GM21390 (cell line): ENCODE measurements at regions not wholly inside any gene's neighbourhood (a gene's known extent, or its start where the extent isn't known, plus 50 kb on each side); places are given as distances from the start of the nearest gene placed in this dataset.

Source experiments
- ATAC-seq: cut with Tn5 transposase; IDR thresholded peaks from one replicate; pipeline ENCODE4 v1.9.1; 2021; ENCODE audit not compliant: unreplicated experiment

DNA sequence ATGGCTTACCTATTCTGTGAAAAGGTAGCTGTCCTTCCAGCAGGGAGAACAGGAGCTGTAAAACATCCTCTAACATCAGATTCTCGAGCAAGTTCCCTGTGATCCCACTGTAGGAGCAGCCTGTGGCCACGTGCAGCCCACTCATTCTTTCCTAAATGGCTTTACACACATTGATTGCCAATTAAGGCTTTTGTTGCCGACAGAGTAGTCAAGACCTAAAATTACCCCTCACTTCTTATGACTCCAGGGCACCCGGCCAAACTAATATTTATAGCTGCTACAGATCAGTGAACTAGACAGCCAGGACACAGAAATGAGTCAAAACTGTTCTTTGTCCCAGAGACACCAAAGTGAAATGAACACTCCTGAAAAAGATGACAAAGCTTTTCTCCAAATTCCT is 832.1 kb downstream of the SORCS3 start:
- no peak for ATAC-seq

- ATAC-seq: no peak
These were observed 827.7 kb downstream of the SORCS3 start for GRCh38 chr10:105468759-105469158.

GRCh38 chr10:105466521-105466920 is 825.4 kb downstream of the SORCS3 start:
- ATAC-seq: no peak

- no peak for ATAC-seq
These were observed 793.9 kb downstream of the SORCS3 start for GRCh38 chr10:105434970-105435369.

GRCh38 chr10:105413997-105414396 is 772.9 kb downstream of the SORCS3 start:
- ATAC-seq: no peak

DNA sequence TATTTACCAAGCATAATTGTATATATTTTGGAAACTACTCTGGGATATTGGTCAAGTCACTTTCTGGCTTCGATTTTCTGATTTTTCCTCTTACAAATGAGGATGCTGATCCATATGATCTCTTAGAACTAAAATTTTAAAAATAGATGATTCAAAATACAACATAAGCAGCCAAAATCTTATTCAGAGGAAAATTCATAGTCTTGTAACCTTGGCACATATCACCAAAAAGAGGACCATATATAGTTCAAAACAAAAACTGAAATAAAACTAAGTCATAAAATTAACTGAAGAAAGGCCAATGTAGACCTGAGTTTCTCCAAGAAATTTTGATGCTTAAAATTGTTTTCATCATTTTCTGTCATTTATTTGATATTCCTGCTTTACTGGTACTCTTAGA is 768.3 kb downstream of the SORCS3 start:
- no peak for ATAC-seq

GRCh38 chr10:105406488-105406887 is 765.4 kb downstream of the SORCS3 start:
- ATAC-seq: no peak

GRCh38 chr10:105398202-105398601 is 757.1 kb downstream of the SORCS3 start:
- ATAC-seq: no peak

DNA sequence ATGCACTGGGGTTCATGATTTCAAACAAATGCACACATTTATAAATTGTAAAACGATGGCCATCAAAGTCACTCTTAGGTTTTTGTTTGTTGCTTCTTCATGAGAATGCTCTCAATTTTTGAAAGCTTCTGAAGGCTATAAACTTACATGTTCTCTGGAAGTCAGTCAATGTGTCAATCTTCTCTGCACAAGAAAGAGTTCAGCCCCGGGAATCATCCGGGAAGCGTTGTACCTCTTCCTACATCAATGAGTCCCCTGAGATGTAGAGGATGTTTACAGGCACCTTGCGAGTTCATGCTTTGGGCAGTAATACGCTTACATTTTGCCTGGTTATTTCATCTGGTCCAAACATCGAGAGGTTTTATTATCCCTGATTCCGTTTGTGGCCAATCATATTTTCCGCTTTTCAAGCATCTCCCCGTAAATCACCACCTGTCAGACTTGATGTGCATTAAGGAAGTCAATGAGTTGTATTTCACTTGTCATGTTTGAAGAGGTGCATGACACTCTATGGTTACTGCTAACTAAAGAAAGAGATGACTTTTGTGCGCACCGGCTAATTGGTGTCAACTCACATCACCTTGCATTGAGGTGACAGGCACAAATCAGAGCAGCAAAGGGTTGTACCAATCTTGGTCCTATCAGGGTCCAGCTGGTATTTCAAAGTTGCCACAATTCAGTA is 750.7 kb downstream of the SORCS3 start:
- ATAC-seq: no peak

DNA sequence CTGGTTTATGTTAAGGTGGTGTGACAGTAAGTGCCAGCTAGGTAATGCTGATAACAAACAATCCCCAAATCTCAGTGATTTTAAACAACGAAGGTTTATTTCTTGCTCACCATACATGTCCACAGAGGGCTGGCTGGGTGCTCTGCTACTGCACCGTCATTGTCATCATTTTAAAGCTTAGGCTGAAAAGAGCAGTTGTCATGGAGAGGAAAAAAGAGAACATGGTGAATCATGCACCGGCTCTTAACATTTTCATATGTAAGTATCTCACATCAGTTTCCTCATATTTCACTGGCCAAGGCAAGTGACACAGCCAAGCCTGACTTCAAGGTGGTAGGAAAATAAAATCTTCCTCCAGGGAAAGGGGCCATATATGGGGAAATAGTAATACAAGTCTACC is 746.9 kb downstream of the SORCS3 start:
- ATAC-seq: no peak

- no peak for ATAC-seq
These were observed 742.9 kb downstream of the SORCS3 start for GRCh38 chr10:105383978-105384377.

DNA sequence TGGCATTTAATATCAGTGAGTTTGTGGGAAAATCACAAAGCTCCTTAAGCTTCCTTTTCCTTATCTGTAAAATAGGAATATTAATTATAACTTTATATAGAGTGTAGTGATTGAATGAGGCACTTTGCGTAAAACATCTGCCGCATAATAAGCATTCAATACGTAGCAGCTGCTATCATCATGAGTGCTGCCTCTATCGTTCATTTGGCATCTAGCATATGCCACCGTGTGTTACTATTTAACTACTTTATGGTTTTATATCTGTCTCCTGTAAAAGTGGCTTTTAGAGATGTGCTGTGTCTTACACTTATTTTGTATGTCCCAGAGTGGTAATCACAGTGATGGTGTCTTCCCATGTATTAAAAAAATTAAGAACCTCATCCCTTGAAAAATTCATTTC is 729.6 kb downstream of the SORCS3 start:
- ATAC-seq: no peak

DNA sequence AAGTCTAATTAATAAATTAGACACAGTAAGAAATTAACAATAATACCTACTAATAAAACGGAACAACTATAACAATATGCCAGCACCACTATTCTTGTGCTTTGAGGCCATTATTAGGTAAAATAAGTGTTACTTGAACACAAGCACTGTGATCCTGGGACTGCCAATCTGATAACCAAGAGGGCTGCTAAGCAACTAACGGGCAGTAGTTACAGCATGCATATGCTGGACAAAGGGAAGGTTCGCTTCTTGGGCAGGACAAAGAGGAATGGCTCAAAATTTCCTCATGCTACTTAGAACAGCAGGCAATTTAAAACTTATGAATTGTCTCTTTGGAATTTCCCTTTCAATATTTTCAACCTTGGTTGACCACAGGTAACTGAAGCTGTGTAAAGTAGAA is 718.6 kb downstream of the SORCS3 start:
- ATAC-seq: no peak

DNA sequence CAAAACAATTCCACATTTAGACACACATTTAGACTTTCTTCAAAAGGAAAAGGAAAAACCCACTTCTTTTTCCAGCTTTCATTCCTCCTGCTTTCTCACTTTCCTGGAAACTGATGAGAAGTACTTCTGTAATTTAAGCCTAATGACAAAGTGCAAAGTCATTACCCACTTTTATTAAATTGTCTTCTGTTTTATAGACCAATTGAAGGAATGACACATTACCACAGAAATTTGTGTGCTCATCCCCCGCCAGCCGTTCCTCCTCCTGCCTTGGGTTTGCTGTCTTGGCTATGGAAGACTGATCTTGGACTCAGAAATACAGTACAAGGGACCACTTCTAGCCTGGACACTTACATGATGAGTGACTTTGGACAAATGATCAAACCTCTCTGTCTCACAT is 717.8 kb downstream of the SORCS3 start:
- ATAC-seq: no peak

DNA sequence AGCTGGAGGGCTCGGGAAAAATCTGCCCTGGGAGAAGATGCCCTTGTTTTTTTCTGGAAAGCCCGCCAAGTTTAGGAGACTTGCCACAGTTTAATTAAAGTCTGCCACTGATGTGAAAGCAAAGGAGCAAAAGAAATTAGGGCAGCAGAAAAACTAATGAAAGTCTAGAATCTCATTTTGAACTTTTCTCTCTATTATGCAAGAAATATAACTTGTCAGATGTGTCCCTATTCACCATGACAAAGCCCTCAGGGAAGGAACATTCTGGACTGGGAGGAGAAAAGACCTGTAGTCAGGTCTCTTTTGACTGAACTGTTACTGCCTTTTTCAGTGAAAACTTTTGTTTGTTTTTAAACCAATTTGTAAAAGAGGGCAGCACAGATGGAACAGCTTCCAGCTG is 715.5 kb downstream of the SORCS3 start:
- ATAC-seq: no peak

- ATAC-seq: no peak
These were observed 712.9 kb downstream of the SORCS3 start for GRCh38 chr10:105354010-105354409.

- no peak for ATAC-seq
These were observed 711.7 kb downstream of the SORCS3 start for GRCh38 chr10:105352827-105353226.

GRCh38 chr10:105352281-105352680 is 711.2 kb downstream of the SORCS3 start:
- ATAC-seq: no peak

- ATAC-seq: no peak
These were observed 710.1 kb downstream of the SORCS3 start for GRCh38 chr10:105351187-105351586.

DNA sequence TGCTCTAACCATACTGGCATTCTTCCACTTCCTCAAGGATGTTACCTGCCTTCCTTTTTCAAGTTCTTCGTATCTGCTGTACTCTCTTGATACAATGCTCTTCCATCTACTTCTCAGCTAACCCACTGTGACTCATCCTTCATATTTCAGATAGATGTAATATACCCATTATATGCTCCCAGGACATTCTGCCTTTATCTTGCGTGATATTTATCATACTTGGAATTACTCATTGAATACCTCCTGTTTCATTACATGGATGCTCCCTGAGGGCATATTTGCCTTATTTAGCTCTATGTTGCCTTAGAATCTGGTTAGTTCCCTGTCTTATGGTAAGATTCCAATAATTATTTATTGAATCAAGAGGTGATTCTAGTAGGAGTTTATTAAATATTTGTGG is 706.4 kb downstream of the SORCS3 start:
- no peak for ATAC-seq

- ATAC-seq: no peak
These were observed 701.5 kb downstream of the SORCS3 start for GRCh38 chr10:105342606-105343005.

- no peak for ATAC-seq
These were observed 698.6 kb downstream of the SORCS3 start for GRCh38 chr10:105339669-105340068.

- ATAC-seq: no peak
These were observed 687.5 kb downstream of the SORCS3 start for GRCh38 chr10:105328503-105329133.
